B cell (primary cell): ENCODE measurements at regions not wholly inside any gene's neighbourhood (a gene's known extent, or its start where the extent isn't known, plus 50 kb on each side); places are given as distances from the start of the nearest gene placed in this dataset.

Experiments used
- ATAC-seq: fragments of 200-7000 bp; cut with Tn5 transposase; one replicate; pipeline ENCODE4 v1.10.0; 2021; ENCODE audit warnings: low read depth, mild to moderate bottlenecking, moderate number of reproducible peaks, moderate library complexity
- CTCF ChIA-PET: fragments of 350-600 bp; sonication (Branson Sonifier 250); formaldehyde crosslinking; loops from one replicate; lab custom pipeline; 2021; ENCODE audit warnings: antibody characterized with exemption, inconsistent platforms; lab: Charles Lee
- POLR2A ChIA-PET: fragments of 350-600 bp; sonication (Branson Sonifier 250); formaldehyde crosslinking; loops from one replicate; lab custom pipeline; 2021; ENCODE audit warnings: antibody characterized with exemption; lab: Charles Lee
- DNase-seq: peaks from one replicate; pipeline ENCODE4 v3.0.0; 2013
- H2AFZ ChIP-seq: 2 replicates; pipeline ENCODE4 v1.6.1; 2012; ENCODE audit warnings: mild to moderate bottlenecking, low read depth, low read length; ENCODE audit not compliant: insufficient read depth, poor library complexity, severe bottlenecking
- H3K27ac ChIP-seq, 2 donors: 1 replicate in 1 of 2; 2 replicates in 1 of 2; pipeline ENCODE4 v1.5.1; 2012 to 2013; ENCODE audit warnings: low read length in 2 of 2, mild to moderate bottlenecking in 2 of 2, moderate library complexity in 1 of 2
- H3K27me3 ChIP-seq, 4 experiments: fragments of 200-600 bp in 1 of 4; sonication (generic) in 1 of 4; replicated peaks in 1 of 4; 1 replicate in 2 of 4; 2 replicates in 2 of 4; pipeline versions ENCODE4 v1.6.1 to v1.7.0; 2013 to 2016; ENCODE audit warnings: low read length in 3 of 4, mild to moderate bottlenecking in 2 of 4, mixed read lengths in 1 of 4, moderate library complexity in 1 of 4; ENCODE audit not compliant: insufficient read depth in 4 of 4, control insufficient read depth in 3 of 4; ENCODE audit errors: control extremely low read depth in 1 of 4
- H3K36me3 ChIP-seq, 2 experiments: replicated peaks in 1 of 2; 1 replicate in 1 of 2; 2 replicates in 1 of 2; pipeline versions ENCODE4 v1.6.1 to v1.7.1; 2013; ENCODE audit warnings: low read length in 1 of 2; ENCODE audit not compliant: insufficient read depth in 2 of 2, control insufficient read depth in 1 of 2; ENCODE audit errors: control extremely low read depth in 1 of 2, extremely low read depth in 1 of 2
- H3K4me1 ChIP-seq, 2 donors: fragments of 200-600 bp in 1 of 2; sonication (generic) in 1 of 2; 1 replicate in 1 of 2; 2 replicates in 1 of 2; pipeline versions ENCODE4 v1.5.1 to v1.6.1; 2013 to 2017; ENCODE audit warnings: low read length in 2 of 2; ENCODE audit not compliant: control insufficient read depth in 2 of 2, insufficient read depth in 2 of 2
- H3K4me2 ChIP-seq: replicated peaks from 2 replicates; pipeline ENCODE3; 2012; ENCODE audit warnings: mild to moderate bottlenecking, low read depth, low read length; ENCODE audit not compliant: poor library complexity, severe bottlenecking
- H3K4me3 ChIP-seq, 5 experiments: fragments of 200-600 bp in 1 of 5; sonication (generic) in 1 of 5; 1 replicate in 3 of 5; 2 replicates in 2 of 5; pipeline versions ENCODE4 v1.5.1 to v1.7.0; 2011 to 2016; ENCODE audit warnings: low read length in 4 of 5, mild to moderate bottlenecking in 4 of 5, low read depth in 2 of 5, control low read depth in 1 of 5, moderate library complexity in 1 of 5; ENCODE audit not compliant: insufficient read depth in 1 of 5; ENCODE audit errors: control extremely low read depth in 1 of 5, extremely low read depth in 1 of 5
- H3K79me2 ChIP-seq: fragments of 200-600 bp; sonication (generic); one replicate; pipeline ENCODE4 v1.6.0; 2016; ENCODE audit warnings: low read length; ENCODE audit not compliant: control insufficient read depth, insufficient read depth
- H3K9ac ChIP-seq: fragments of 200-600 bp; sonication (generic); 2 replicates; pipeline ENCODE4 v1.6.1; 2017; ENCODE audit warnings: mild to moderate bottlenecking, low read length, moderate library complexity
- H3K9me3 ChIP-seq, 3 donors: one replicate each; pipeline versions ENCODE4 v1.6.1 to v1.7.1; 2013; ENCODE audit warnings: low read length in 2 of 3; ENCODE audit not compliant: control insufficient read depth in 2 of 3, insufficient read depth in 1 of 3; ENCODE audit errors: control extremely low read depth in 1 of 3
- H4K20me1 ChIP-seq: 2 replicates; pipeline ENCODE4 v1.6.0; 2012; ENCODE audit warnings: mild to moderate bottlenecking, low read length; ENCODE audit not compliant: insufficient read depth, control insufficient read depth, poor library complexity, severe bottlenecking
- H3K27ac Mint-ChIP-seq: one replicate; pipeline ENCODE4 v1.8.0; 2021; ENCODE audit warnings: mixed read lengths
- H3K27me3 Mint-ChIP-seq: one replicate; pipeline ENCODE4 v1.8.0; 2021; ENCODE audit warnings: mixed read lengths
- H3K4me1 Mint-ChIP-seq: one replicate; pipeline ENCODE4 v1.8.0; 2021; ENCODE audit warnings: mixed read lengths
- H3K4me3 Mint-ChIP-seq: one replicate; pipeline ENCODE4 v1.8.0; 2021; ENCODE audit warnings: mixed read lengths
- H3K9me3 Mint-ChIP-seq: one replicate; pipeline ENCODE4 v1.8.0; 2022; ENCODE audit warnings: mixed read lengths; ENCODE audit not compliant: insufficient read depth
- EZH2 ChIP-seq: IDR thresholded peaks from 2 replicates; pipeline ENCODE4 v1.6.1; 2012; ENCODE audit warnings: borderline replicate concordance, low read depth, mild to moderate bottlenecking, moderate library complexity, low read length; ENCODE audit not compliant: insufficient read depth, poor library complexity, severe bottlenecking
- WGBS: methylation state at CpG from one replicate; pipeline ENCODE4 v1.1.5; 2013; ENCODE audit warnings: missing lambda C conversion rate; ENCODE audit not compliant: insufficient coverage; 5-methylcytosine and 5-hydroxymethylcytosine counted together
- intact Hi-C: fragments of 100-400 bp; cut with micrococcal nuclease; formaldehyde crosslinking; loops from one replicate; pipeline ENCODE4 v1.10.0; 2022
- TF ChIP-seq, protein P1 (sequence below): fragments of 200-600 bp; IDR thresholded peaks from one replicate; pipeline ENCODE4 v1.8.0; 2022; ENCODE audit warnings: antibody characterized with exemption, mild to moderate bottlenecking

GRCh38 chr11:116210663-116211062 is 562.1 kb downstream of the BUD13 start:
- H3K27ac ChIP-seq, result no peak overlapping the region
- H3K9ac ChIP-seq, result no peak overlapping the region
- no peaks in the 10 kb centered on the region for H3K36me3 ChIP-seq
- peaks cover 0 to 3% (median 0%) of the 10 kb centered on the region in 3 donors for H3K9me3 ChIP-seq
- no peak overlapping the region for H3K4me3 ChIP-seq
- ChIA-PET CTCF (no interaction called here), POLR2A (no interaction called here)
- no peak overlapping the region for H3K4me3 Mint-ChIP-seq
- H3K4me1 Mint-ChIP-seq, result no peaks in the 10 kb centered on the region
- DNase-seq (no peak), ATAC-seq (no peak)
- no peak overlapping the region for H3K4me2 ChIP-seq
- H3K27me3 Mint-ChIP-seq, result peaks cover 9% of the 10 kb centered on the region
- 88% methylated on average over 6 of the region's 6 CpGs for WGBS
- intact Hi-C loops, result no loop called here
- no peaks in the 10 kb centered on the region for H3K27me3 ChIP-seq
- no peak overlapping the region for H2AFZ ChIP-seq
- no peak overlapping the region for H3K27ac Mint-ChIP-seq
- H3K79me2 ChIP-seq, result no peaks in the 10 kb centered on the region
- no peaks in the 10 kb centered on the region for H4K20me1 ChIP-seq
- TF ChIP-seq, protein P1, sequence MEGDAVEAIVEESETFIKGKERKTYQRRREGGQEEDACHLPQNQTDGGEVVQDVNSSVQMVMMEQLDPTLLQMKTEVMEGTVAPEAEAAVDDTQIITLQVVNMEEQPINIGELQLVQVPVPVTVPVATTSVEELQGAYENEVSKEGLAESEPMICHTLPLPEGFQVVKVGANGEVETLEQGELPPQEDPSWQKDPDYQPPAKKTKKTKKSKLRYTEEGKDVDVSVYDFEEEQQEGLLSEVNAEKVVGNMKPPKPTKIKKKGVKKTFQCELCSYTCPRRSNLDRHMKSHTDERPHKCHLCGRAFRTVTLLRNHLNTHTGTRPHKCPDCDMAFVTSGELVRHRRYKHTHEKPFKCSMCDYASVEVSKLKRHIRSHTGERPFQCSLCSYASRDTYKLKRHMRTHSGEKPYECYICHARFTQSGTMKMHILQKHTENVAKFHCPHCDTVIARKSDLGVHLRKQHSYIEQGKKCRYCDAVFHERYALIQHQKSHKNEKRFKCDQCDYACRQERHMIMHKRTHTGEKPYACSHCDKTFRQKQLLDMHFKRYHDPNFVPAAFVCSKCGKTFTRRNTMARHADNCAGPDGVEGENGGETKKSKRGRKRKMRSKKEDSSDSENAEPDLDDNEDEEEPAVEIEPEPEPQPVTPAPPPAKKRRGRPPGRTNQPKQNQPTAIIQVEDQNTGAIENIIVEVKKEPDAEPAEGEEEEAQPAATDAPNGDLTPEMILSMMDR, result no peak
- no peak for TF ChIP-seq EZH2
- H3K9me3 Mint-ChIP-seq, result no peaks in the 10 kb centered on the region
- H3K4me1 ChIP-seq, result no peaks in the 10 kb centered on the region

DNA sequence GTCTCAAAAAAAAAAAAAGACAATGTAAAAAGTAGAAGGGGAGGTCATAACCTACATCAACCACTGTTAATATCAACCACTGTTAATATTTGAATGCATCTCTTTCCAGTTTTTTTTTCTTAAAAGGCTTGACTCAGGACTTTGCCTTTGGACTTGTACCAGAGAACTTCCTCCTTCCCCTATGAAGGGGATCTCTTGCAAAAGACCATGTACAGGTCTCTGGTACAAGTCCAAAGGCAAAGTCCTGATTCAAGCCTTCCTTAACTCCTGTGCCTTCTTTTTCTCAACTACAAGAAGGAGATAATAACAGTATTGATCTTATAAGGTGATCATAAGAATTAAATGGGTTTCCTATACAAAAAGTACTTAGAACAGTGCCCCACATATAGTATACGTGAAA is 563.5 kb downstream of the BUD13 start:
- TF ChIP-seq EZH2, result no peak
- Histone ChIP-seq H3K4me1 (no peaks in the 10 kb centered on the region), H2AFZ (no peak overlapping the region), H3K4me2 (no peak overlapping the region), H3K9me3 (peaks cover 0 to 3% (median 0%) of the 10 kb centered on the region in 3 donors), H3K27me3 (no peaks in the 10 kb centered on the region), H3K36me3 (no peaks in the 10 kb centered on the region), H4K20me1 (no peaks in the 10 kb centered on the region), H3K4me3 (no peak overlapping the region), H3K27ac (no peak overlapping the region), H3K9ac (no peak overlapping the region), H3K79me2 (no peaks in the 10 kb centered on the region)
- WGBS, result no CpG with 5 or more reads among the region's 1 CpG
- POLR2A ChIA-PET, result no interaction called here
- no peaks in the 10 kb centered on the region for H3K9me3 Mint-ChIP-seq
- peaks cover 5% of the 10 kb centered on the region for H3K27me3 Mint-ChIP-seq
- no peak overlapping the region for H3K4me3 Mint-ChIP-seq
- no peak for ATAC-seq
- H3K4me1 Mint-ChIP-seq, result no peaks in the 10 kb centered on the region
- CTCF ChIA-PET, result no interaction called here
- intact Hi-C loops, result no loop called here
- DNase-seq, result no peak
- H3K27ac Mint-ChIP-seq, result no peak overlapping the region
